Nephron (organoid): ENCODE measurements at regions not wholly inside any gene's neighbourhood (a gene's known extent, or its start where the extent isn't known, plus 50 kb on each side); places are given as distances from the start of the nearest gene placed in this dataset.

ENCODE experiments used
- H3K27ac Mint-ChIP-seq, 3 experiments: 2 replicates each; pipeline ENCODE4 v1.8.0; 2020; ENCODE audit warnings: mixed read lengths in 3 of 3, mild to moderate bottlenecking in 2 of 3, moderate library complexity in 1 of 3
- H3K27me3 Mint-ChIP-seq: 2 replicates; pipeline ENCODE4 v1.8.0; 2021; ENCODE audit warnings: low read depth, mild to moderate bottlenecking, moderate library complexity, mixed read lengths
- H3K36me3 Mint-ChIP-seq: 2 replicates; pipeline ENCODE4 v1.8.0; 2020; ENCODE audit warnings: low read depth, mixed read lengths
- H3K4me1 Mint-ChIP-seq: 2 replicates; pipeline ENCODE4 v1.8.0; 2020; ENCODE audit warnings: mixed read lengths
- H3K4me3 Mint-ChIP-seq, 3 experiments: 2 replicates each; pipeline ENCODE4 v1.8.0; 2020; ENCODE audit warnings: mild to moderate bottlenecking in 3 of 3, mixed read lengths in 3 of 3, moderate library complexity in 2 of 3
- H3K9me3 Mint-ChIP-seq: 2 replicates; pipeline ENCODE4 v1.8.0; 2020; ENCODE audit warnings: mixed read lengths
- TF ChIP-seq, protein P1 (sequence below), 3 experiments: fragments of 200-600 bp; sonication (generic); IDR thresholded peaks; one replicate each; pipeline ENCODE4 v1.5.0; 2021; ENCODE audit warnings: antibody characterized with exemption in 3 of 3; ENCODE audit not compliant: unreplicated experiment in 3 of 3

DNA sequence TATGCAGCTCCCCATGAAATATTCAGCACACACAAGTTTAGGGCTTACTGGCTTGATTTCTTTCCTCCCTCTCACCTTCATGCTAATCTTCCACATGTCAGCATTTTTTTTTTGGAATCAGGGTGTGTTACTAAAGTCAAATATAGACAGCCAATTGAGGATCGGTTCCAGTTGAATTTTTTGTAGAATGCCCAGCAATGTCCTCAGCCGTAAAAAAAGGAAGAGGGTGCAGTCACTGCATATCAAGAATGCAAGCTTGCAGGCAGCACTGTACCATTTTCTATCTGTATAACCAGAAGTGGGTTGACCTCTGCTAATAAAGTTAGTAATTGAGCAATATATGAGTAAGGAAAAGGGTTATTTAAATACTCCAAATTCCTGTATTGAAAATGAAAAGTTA lies 51.4 kb upstream of the CHMP2B start:
- no peaks in the 10 kb centered on the region for H3K9me3 Mint-ChIP-seq
- no peak overlapping the region for H3K27ac Mint-ChIP-seq
- TF ChIP-seq, protein P1, sequence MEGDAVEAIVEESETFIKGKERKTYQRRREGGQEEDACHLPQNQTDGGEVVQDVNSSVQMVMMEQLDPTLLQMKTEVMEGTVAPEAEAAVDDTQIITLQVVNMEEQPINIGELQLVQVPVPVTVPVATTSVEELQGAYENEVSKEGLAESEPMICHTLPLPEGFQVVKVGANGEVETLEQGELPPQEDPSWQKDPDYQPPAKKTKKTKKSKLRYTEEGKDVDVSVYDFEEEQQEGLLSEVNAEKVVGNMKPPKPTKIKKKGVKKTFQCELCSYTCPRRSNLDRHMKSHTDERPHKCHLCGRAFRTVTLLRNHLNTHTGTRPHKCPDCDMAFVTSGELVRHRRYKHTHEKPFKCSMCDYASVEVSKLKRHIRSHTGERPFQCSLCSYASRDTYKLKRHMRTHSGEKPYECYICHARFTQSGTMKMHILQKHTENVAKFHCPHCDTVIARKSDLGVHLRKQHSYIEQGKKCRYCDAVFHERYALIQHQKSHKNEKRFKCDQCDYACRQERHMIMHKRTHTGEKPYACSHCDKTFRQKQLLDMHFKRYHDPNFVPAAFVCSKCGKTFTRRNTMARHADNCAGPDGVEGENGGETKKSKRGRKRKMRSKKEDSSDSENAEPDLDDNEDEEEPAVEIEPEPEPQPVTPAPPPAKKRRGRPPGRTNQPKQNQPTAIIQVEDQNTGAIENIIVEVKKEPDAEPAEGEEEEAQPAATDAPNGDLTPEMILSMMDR (IDR thresholded peaks at IDR 0.05; ENCODE audit: unreplicated experiment in 3 of 3), result no peak
- H3K36me3 Mint-ChIP-seq, result no peaks in the 10 kb centered on the region
- H3K27me3 Mint-ChIP-seq, result peaks cover 3% of the 10 kb centered on the region
- H3K4me3 Mint-ChIP-seq, result no peak overlapping the region
- peaks cover 20% of the 10 kb centered on the region for H3K4me1 Mint-ChIP-seq

GRCh38 chr3:87173776-87174175 lies 53.3 kb upstream of the CHMP2B start:
- TF ChIP-seq, protein P1 (IDR thresholded peaks at IDR 0.05; ENCODE audit: unreplicated experiment in 3 of 3), result no peak
- Mint-ChIP-seq H3K9me3 (no peaks in the 10 kb centered on the region), H3K36me3 (no peaks in the 10 kb centered on the region), H3K4me3 (no peak overlapping the region), H3K27me3 (peaks cover 3% of the 10 kb centered on the region), H3K27ac (no peak overlapping the region), H3K4me1 (peaks cover 20% of the 10 kb centered on the region)

- Mint-ChIP-seq H3K27me3 (peaks cover 3% of the 10 kb centered on the region), H3K36me3 (no peaks in the 10 kb centered on the region), H3K4me1 (peaks cover 20% of the 10 kb centered on the region), H3K4me3 (no peak overlapping the region), H3K27ac (no peak overlapping the region), H3K9me3 (no peaks in the 10 kb centered on the region)
- TF ChIP-seq, protein P1 (IDR thresholded peaks at IDR 0.05; ENCODE audit: unreplicated experiment in 3 of 3), result no peak
Observed at GRCh38 chr3:87173071-87173470, 54.0 kb upstream of the CHMP2B start.

GRCh38 chr3:87167628-87168456 lies 59.3 kb upstream of the CHMP2B start:
- Mint-ChIP-seq H3K36me3 (no peaks in the 10 kb centered on the region), H3K27ac (no peak overlapping the region), H3K4me3 (peak overlapping the region; percentile 17 to 64 (median 46)), H3K9me3 (no peaks in the 10 kb centered on the region), H3K27me3 (no peaks in the 10 kb centered on the region), H3K4me1 (peaks cover 8% of the 10 kb centered on the region)
- TF ChIP-seq, protein P1 (IDR thresholded peaks at IDR 0.05; ENCODE audit: unreplicated experiment in 3 of 3), result peak; percentile 63 to 66 (median 65)

GRCh38 chr3:87164245-87164644 lies 62.9 kb upstream of the CHMP2B start:
- Mint-ChIP-seq H3K27ac (no peak overlapping the region), H3K27me3 (no peaks in the 10 kb centered on the region), H3K4me1 (no peaks in the 10 kb centered on the region), H3K9me3 (no peaks in the 10 kb centered on the region), H3K4me3 (no peak overlapping the region), H3K36me3 (no peaks in the 10 kb centered on the region)
- TF ChIP-seq, protein P1 (IDR thresholded peaks at IDR 0.05; ENCODE audit: unreplicated experiment in 3 of 3), result no peak

GRCh38 chr3:87161851-87162250 lies 65.3 kb upstream of the CHMP2B start:
- Mint-ChIP-seq H3K4me1 (no peaks in the 10 kb centered on the region), H3K36me3 (no peaks in the 10 kb centered on the region), H3K9me3 (no peaks in the 10 kb centered on the region), H3K27me3 (no peaks in the 10 kb centered on the region), H3K27ac (no peak overlapping the region), H3K4me3 (no peak overlapping the region)
- TF ChIP-seq, protein P1 (IDR thresholded peaks at IDR 0.05; ENCODE audit: unreplicated experiment in 3 of 3), result no peak
